Lower leg skin (tissue), 3 donors: ENCODE measurements at regions not wholly inside any gene's neighbourhood (a gene's known extent, or its start where the extent isn't known, plus 50 kb on each side); places are given as distances from the start of the nearest gene placed in this dataset.

Experiments used
- CTCF ChIP-seq, 3 donors: fragments of 450-650 bp; IDR thresholded peaks; one replicate each; pipeline ENCODE4 v1.5.1; 2016; ENCODE audit warnings: antibody characterized with exemption in 3 of 3, mild to moderate bottlenecking in 3 of 3, moderate library complexity in 2 of 3
- POLR2A ChIP-seq, 2 donors: fragments of 450-650 bp; IDR thresholded peaks; one replicate each; pipeline ENCODE4 v1.6.1; 2016 to 2017; ENCODE audit warnings: antibody characterized with exemption in 2 of 2, mild to moderate bottlenecking in 1 of 2, moderate library complexity in 1 of 2

GRCh38 chr18:75533950-75534349, 106.4 kb upstream of the SMIM21 start:
- TF ChIP-seq CTCF (IDR thresholded peaks at IDR 0.05): no peak
- TF ChIP-seq POLR2A (IDR thresholded peaks at IDR 0.05): no peak
